Smooth muscle cell (in vitro differentiated cells): ENCODE measurements at regions not wholly inside any gene's neighbourhood (a gene's known extent, or its start where the extent isn't known, plus 50 kb on each side); places are given as distances from the start of the nearest gene placed in this dataset.

Experiments
- DNase-seq: peaks from one replicate; lab custom pipeline; 2025; ENCODE audit not compliant: unreplicated experiment; lab: John Stamatoyannopoulos, UW
- H2AFZ ChIP-seq: fragments of 200-600 bp; sonication (generic); 2 replicates; pipeline ENCODE4 v1.6.0; 2016; ENCODE audit warnings: antibody characterized with exemption, low read depth, mild to moderate bottlenecking
- H3F3A ChIP-seq: fragments of 200-600 bp; sonication (generic); 2 replicates; pipeline ENCODE4 v1.6.0; 2017; ENCODE audit warnings: antibody characterized with exemption, low read depth
- H3K27ac ChIP-seq: fragments of 200-600 bp; sonication (generic); 2 replicates; pipeline ENCODE4 v1.5.1; 2016; ENCODE audit warnings: low read depth, mild to moderate bottlenecking
- H3K27me3 ChIP-seq: fragments of 200-600 bp; sonication (generic); 2 replicates; pipeline ENCODE4 v1.6.1; 2016; ENCODE audit warnings: low read depth, mild to moderate bottlenecking
- H3K36me3 ChIP-seq: fragments of 200-600 bp; sonication (generic); 2 replicates; pipeline ENCODE4 v1.5.1; 2016; ENCODE audit warnings: low read depth
- H3K4me1 ChIP-seq: fragments of 200-600 bp; sonication (generic); 2 replicates; pipeline ENCODE4 v1.5.1; 2016; ENCODE audit warnings: low read depth
- H3K4me2 ChIP-seq: fragments of 200-600 bp; sonication (generic); 2 replicates; pipeline ENCODE4 v1.6.0; 2016; ENCODE audit warnings: mild to moderate bottlenecking
- H3K4me3 ChIP-seq: fragments of 200-600 bp; sonication (generic); 2 replicates; pipeline ENCODE4 v1.5.1; 2016; ENCODE audit warnings: mild to moderate bottlenecking
- H3K79me2 ChIP-seq: fragments of 200-600 bp; sonication (generic); 2 replicates; pipeline ENCODE4 v1.6.0; 2016; ENCODE audit warnings: low read depth, mild to moderate bottlenecking
- H3K9ac ChIP-seq: fragments of 200-600 bp; sonication (generic); 2 replicates; pipeline ENCODE4 v1.6.0; 2016; ENCODE audit warnings: low read depth
- H3K9me3 ChIP-seq: fragments of 200-600 bp; sonication (generic); replicated peaks from 2 replicates; pipeline ENCODE4 v1.5.1; 2016; ENCODE audit warnings: low read depth
- H4K20me1 ChIP-seq: fragments of 200-600 bp; sonication (generic); 2 replicates; pipeline ENCODE4 v1.6.0; 2016; ENCODE audit warnings: low read depth
- whole genome bisulfite sequencing: methylation state at CpG from one replicate; pipeline ENCODE4 v1.1.7; 2016; ENCODE audit warnings: low lambda C conversion rate; 5-methylcytosine and 5-hydroxymethylcytosine counted together
- TF ChIP-seq, protein P1 (sequence below): fragments of 200-600 bp; sonication (generic); IDR thresholded peaks from 2 replicates; pipeline ENCODE4 v1.5.1; 2017; ENCODE audit warnings: borderline replicate concordance, mild to moderate bottlenecking, antibody characterized with exemption; ENCODE audit not compliant: insufficient read depth, poor library complexity, severe bottlenecking

DNA sequence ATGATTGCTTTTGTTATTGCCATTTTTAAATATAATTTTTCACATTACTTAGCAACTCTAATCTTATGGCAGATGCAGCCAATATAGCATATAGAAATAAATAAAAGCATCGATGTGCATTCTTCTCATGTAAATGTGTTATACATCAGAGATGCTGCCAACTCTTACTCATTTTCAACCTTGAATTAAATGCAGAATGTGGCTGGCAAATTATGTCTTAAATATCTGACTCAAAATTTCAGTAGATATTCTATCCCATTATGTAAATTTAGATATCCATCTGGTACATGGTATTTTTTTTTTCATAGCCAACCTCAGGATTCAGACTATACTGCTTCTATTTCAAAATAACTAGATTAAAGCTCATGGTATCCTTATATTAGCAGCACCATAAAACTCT is 916.7 kb upstream of the TMPRSS15 start:
- no peak overlapping the region for H2AFZ ChIP-seq
- 100% methylated on average over 1 of the region's 1 CpG for WGBS

GRCh38 chr21:19321688-19322087 is 918.1 kb upstream of the TMPRSS15 start:
- H3K36me3 ChIP-seq, result no peaks in the 10 kb centered on the region
- no peaks in the 10 kb centered on the region for H3K79me2 ChIP-seq
- H3K4me3 ChIP-seq, result no peak overlapping the region
- H3F3A ChIP-seq, result no peaks in the 10 kb centered on the region
- 65% methylated on average over 3 of the region's 3 CpGs for WGBS
- H3K9ac ChIP-seq, result no peak overlapping the region
- H2AFZ ChIP-seq, result no peak overlapping the region
- no peaks in the 10 kb centered on the region for H4K20me1 ChIP-seq
- TF ChIP-seq, protein P1, sequence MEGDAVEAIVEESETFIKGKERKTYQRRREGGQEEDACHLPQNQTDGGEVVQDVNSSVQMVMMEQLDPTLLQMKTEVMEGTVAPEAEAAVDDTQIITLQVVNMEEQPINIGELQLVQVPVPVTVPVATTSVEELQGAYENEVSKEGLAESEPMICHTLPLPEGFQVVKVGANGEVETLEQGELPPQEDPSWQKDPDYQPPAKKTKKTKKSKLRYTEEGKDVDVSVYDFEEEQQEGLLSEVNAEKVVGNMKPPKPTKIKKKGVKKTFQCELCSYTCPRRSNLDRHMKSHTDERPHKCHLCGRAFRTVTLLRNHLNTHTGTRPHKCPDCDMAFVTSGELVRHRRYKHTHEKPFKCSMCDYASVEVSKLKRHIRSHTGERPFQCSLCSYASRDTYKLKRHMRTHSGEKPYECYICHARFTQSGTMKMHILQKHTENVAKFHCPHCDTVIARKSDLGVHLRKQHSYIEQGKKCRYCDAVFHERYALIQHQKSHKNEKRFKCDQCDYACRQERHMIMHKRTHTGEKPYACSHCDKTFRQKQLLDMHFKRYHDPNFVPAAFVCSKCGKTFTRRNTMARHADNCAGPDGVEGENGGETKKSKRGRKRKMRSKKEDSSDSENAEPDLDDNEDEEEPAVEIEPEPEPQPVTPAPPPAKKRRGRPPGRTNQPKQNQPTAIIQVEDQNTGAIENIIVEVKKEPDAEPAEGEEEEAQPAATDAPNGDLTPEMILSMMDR, result no peak
- H3K4me2 ChIP-seq, result no peak overlapping the region
- no peaks in the 10 kb centered on the region for H3K4me1 ChIP-seq
- H3K27me3 ChIP-seq, result no peaks in the 10 kb centered on the region
- no peak overlapping the region for H3K27ac ChIP-seq
- DNase-seq, result no peak
- no peaks in the 10 kb centered on the region for H3K9me3 ChIP-seq

More for the DNA sequence above, 916.7 kb upstream of the TMPRSS15 start:
- Histone ChIP-seq H3K4me1 (no peaks in the 10 kb centered on the region), H3K27me3 (no peaks in the 10 kb centered on the region), H3K4me2 (no peak overlapping the region), H3K27ac (no peak overlapping the region), H3K9me3 (no peaks in the 10 kb centered on the region), H3K4me3 (no peak overlapping the region), H3K9ac (no peak overlapping the region), H4K20me1 (no peaks in the 10 kb centered on the region), H3F3A (no peaks in the 10 kb centered on the region), H3K36me3 (no peaks in the 10 kb centered on the region), H3K79me2 (no peaks in the 10 kb centered on the region)
- TF ChIP-seq, protein P1, result no peak
- DNase-seq, result no peak

- no peaks in the 10 kb centered on the region for H3K79me2 ChIP-seq
- H3K4me2 ChIP-seq, result no peak overlapping the region
- TF ChIP-seq, protein P1, result peak; percentile 35
- H3K27ac ChIP-seq, result no peak overlapping the region
- no peak for DNase-seq
- no peaks in the 10 kb centered on the region for H3K9me3 ChIP-seq
- H4K20me1 ChIP-seq, result no peaks in the 10 kb centered on the region
- no peaks in the 10 kb centered on the region for H3F3A ChIP-seq
- no peak overlapping the region for H2AFZ ChIP-seq
- no peaks in the 10 kb centered on the region for H3K36me3 ChIP-seq
- no peaks in the 10 kb centered on the region for H3K4me1 ChIP-seq
- H3K4me3 ChIP-seq, result no peak overlapping the region
- no peak overlapping the region for H3K9ac ChIP-seq
- no peaks in the 10 kb centered on the region for H3K27me3 ChIP-seq
- 66% methylated on average over 1 of the region's 1 CpG for WGBS
These were observed 918.8 kb upstream of the TMPRSS15 start for GRCh38 chr21:19322360-19322759.

DNA sequence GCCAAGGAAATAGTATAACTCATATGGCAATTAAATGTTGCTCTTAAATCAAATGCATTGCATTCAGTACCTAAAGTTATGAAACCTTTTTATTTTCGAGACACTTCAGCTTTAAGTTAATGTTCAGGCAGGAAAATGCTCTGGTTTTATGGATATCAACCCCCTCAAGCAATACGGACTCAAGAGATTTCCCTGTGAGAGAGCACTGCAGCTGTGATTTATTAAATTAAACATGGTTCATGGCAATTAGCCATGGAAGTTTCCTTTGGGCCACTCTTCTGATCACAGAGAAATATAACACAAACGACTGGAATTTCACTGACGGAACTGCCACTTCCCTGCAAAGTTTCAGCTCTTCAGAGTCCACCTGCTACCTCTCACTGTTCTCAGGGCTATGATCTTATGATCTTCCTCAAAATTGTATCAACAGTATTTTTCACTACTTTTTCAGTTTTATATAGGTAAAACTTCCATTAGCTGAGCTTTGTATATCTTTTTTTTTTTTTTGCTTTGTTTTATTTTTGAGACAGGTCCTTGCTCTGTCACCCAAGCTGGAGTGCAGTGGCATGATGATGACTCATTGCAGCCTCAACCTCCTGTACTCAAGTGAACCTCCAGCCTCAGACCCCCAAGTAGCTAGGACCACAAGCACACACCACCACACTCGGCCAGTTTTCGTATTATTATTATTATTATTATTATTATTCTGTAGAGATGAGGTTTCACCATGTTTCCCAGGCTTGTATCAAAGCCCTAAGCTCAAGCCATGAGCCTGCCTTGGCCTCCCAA is 923.1 kb upstream of the TMPRSS15 start:
- no peaks in the 10 kb centered on the region for H4K20me1 ChIP-seq
- 80% methylated on average over 6 of the region's 6 CpGs for WGBS
- DNase-seq, result no peak
- H3K79me2 ChIP-seq, result no peaks in the 10 kb centered on the region
- H3F3A ChIP-seq, result no peaks in the 10 kb centered on the region
- no peaks in the 10 kb centered on the region for H3K27me3 ChIP-seq
- no peak overlapping the region for H3K9ac ChIP-seq
- H2AFZ ChIP-seq, result no peak overlapping the region
- TF ChIP-seq, protein P1, result no peak
- no peaks in the 10 kb centered on the region for H3K4me1 ChIP-seq
- no peak overlapping the region for H3K27ac ChIP-seq
- H3K4me2 ChIP-seq, result no peak overlapping the region
- no peaks in the 10 kb centered on the region for H3K9me3 ChIP-seq
- H3K36me3 ChIP-seq, result no peaks in the 10 kb centered on the region
- H3K4me3 ChIP-seq, result no peak overlapping the region
